H1 (cell line): ENCODE measurements at regions not wholly inside any gene's neighbourhood (a gene's known extent, or its start where the extent isn't known, plus 50 kb on each side); places are given as distances from the start of the nearest gene placed in this dataset.

Experiments used
- CTCF ChIA-PET: fragments of 300-600 bp; sonication (Branson Sonifier 250); formaldehyde crosslinking; loops from one replicate; lab custom pipeline; 2021; ENCODE audit not compliant: partially characterized antibody; lab: Charles Lee
- POLR2A ChIA-PET: fragments of 300-600 bp; sonication (Branson Sonifier 250); formaldehyde crosslinking; loops from one replicate; lab custom pipeline; 2021; ENCODE audit warnings: inconsistent platforms; ENCODE audit not compliant: partially characterized antibody; lab: Charles Lee
- DNase-seq, 2 experiments: peaks; one replicate each; pipeline versions ENCODE4 v3.0.0 to v3.0.0-alpha.2; 2010 to 2022; ENCODE audit warnings: low spot score in 2 of 2, low read depth in 1 of 2, mixed read lengths in 1 of 2
- FAIRE-seq: peaks from 2 replicates; lab custom pipeline; 2011; peaks lifted over from hg19 to GRCh38; lab: Jason Lieb, UNC
- H2AFZ ChIP-seq: 2 replicates; pipeline ENCODE4 v1.8.1; 2012; ENCODE audit warnings: low read length, inconsistent platforms
- H2AK5ac ChIP-seq: 2 replicates; pipeline ENCODE4 v1.6.1; 2013; ENCODE audit warnings: low read depth, low read length
- H2BK120ac ChIP-seq: replicated peaks from 2 replicates; pipeline ENCODE3; 2013; ENCODE audit warnings: low read depth, low read length, inconsistent platforms
- H2BK12ac ChIP-seq: 2 replicates; pipeline ENCODE4 v1.6.1; 2013; ENCODE audit warnings: low read depth, low read length
- H2BK15ac ChIP-seq: 2 replicates; pipeline ENCODE4 v1.6.1; 2013; ENCODE audit warnings: low read length
- H2BK20ac ChIP-seq: 2 replicates; pipeline ENCODE4 v1.6.1; 2013; ENCODE audit warnings: low read length
- H2BK5ac ChIP-seq: 2 replicates; pipeline ENCODE4 v1.6.1; 2013; ENCODE audit warnings: low read depth, low read length
- H3K14ac ChIP-seq: 2 replicates; pipeline ENCODE4 v1.6.1; 2013; ENCODE audit warnings: inconsistent platforms; ENCODE audit not compliant: insufficient read length
- H3K18ac ChIP-seq: 2 replicates; pipeline ENCODE4 v1.6.1; 2013; ENCODE audit warnings: low read length; ENCODE audit errors: extremely low read depth
- H3K23ac ChIP-seq: 2 replicates; pipeline ENCODE4 v1.6.1; 2013; ENCODE audit warnings: inconsistent platforms; ENCODE audit not compliant: insufficient read length
- H3K23me2 ChIP-seq: 2 replicates; pipeline ENCODE4 v1.6.1; 2013; ENCODE audit warnings: low read depth, low read length
- H3K27ac ChIP-seq: 2 replicates; pipeline ENCODE4 v1.6.1; 2011; ENCODE audit warnings: low read depth, low read length, inconsistent platforms
- H3K27me3 ChIP-seq, 4 experiments: replicated peaks in 1 of 4; 1 replicate in 1 of 4; 2 replicates in 3 of 4; pipeline versions ENCODE4 v1.6.1 to v1.8.1; 2011 to 2013; ENCODE audit warnings: low read length in 3 of 4, mild to moderate bottlenecking in 3 of 4, inconsistent platforms in 2 of 4, mixed read lengths in 2 of 4, moderate library complexity in 1 of 4; ENCODE audit not compliant: control insufficient read depth in 3 of 4, insufficient read depth in 3 of 4; ENCODE audit errors: extremely low read depth in 1 of 4
- H3K36me3 ChIP-seq, 4 experiments: 2 replicates each; pipeline versions ENCODE4 v1.6.1 to v1.8.1; 2011 to 2013; ENCODE audit warnings: mild to moderate bottlenecking in 4 of 4, low read length in 3 of 4, moderate library complexity in 2 of 4, control low read depth in 1 of 4, inconsistent platforms in 1 of 4; ENCODE audit not compliant: insufficient read depth in 4 of 4, control insufficient read depth in 2 of 4
- H3K4ac ChIP-seq: replicated peaks from 2 replicates; pipeline ENCODE3; 2013; ENCODE audit warnings: low read length, low read depth, mixed read lengths, inconsistent platforms; ENCODE audit not compliant: insufficient read length
- H3K4me1 ChIP-seq, 4 experiments: replicated peaks in 1 of 4; 1 replicate in 1 of 4; 2 replicates in 3 of 4; pipeline versions ENCODE4 v1.6.1 to v1.8.1; 2011 to 2013; ENCODE audit warnings: low read length in 3 of 4, inconsistent platforms in 2 of 4, mixed read lengths in 1 of 4; ENCODE audit not compliant: insufficient read depth in 4 of 4, control insufficient read depth in 3 of 4
- H3K4me2 ChIP-seq, 2 experiments: 2 replicates each; pipeline versions ENCODE4 v1.6.1 to v1.8.1; 2011 to 2013; ENCODE audit warnings: low read depth in 2 of 2, low read length in 2 of 2, control low read depth in 1 of 2, inconsistent platforms in 1 of 2, mild to moderate bottlenecking in 1 of 2; ENCODE audit not compliant: insufficient read depth in 1 of 2
- H3K4me3 ChIP-seq, 4 experiments: fragments of 200-600, 300-600 bp in 1 of 4; sonication (generic), shearing (Covaris generic), sonication (Bioruptor Twin) in 1 of 4; 2 replicates each; pipeline versions ENCODE4 v1.5.1 to v1.8.1; 2011 to 2016; ENCODE audit warnings: low read length in 4 of 4, low read depth in 3 of 4, control low read depth in 2 of 4, inconsistent platforms in 2 of 4, mild to moderate bottlenecking in 2 of 4, mixed read lengths in 1 of 4, moderate library complexity in 1 of 4; ENCODE audit not compliant: insufficient read depth in 2 of 4; ENCODE audit errors: extremely low read depth in 1 of 4
- H3K56ac ChIP-seq: replicated peaks from 2 replicates; pipeline ENCODE3; 2013; ENCODE audit warnings: low read depth, mild to moderate bottlenecking, mixed read lengths, low read length, inconsistent platforms; ENCODE audit not compliant: insufficient read length
- H3K79me1 ChIP-seq: 2 replicates; pipeline ENCODE4 v1.6.1; 2013; ENCODE audit warnings: low read depth, low read length, control low read depth
- H3K79me2 ChIP-seq, 2 experiments: 2 replicates each; pipeline versions ENCODE4 v1.6.1 to v1.8.1; 2012 to 2013; ENCODE audit warnings: low read length in 2 of 2, mild to moderate bottlenecking in 2 of 2, inconsistent platforms in 1 of 2; ENCODE audit not compliant: insufficient read depth in 2 of 2, control insufficient read depth in 1 of 2
- H3K9ac ChIP-seq, 4 experiments: replicated peaks in 1 of 4; 1 replicate in 1 of 4; 2 replicates in 3 of 4; pipeline versions ENCODE4 v1.6.1 to v1.8.1; 2011 to 2013; ENCODE audit warnings: low read depth in 3 of 4, low read length in 3 of 4, control low read depth in 2 of 4, mild to moderate bottlenecking in 2 of 4, moderate library complexity in 2 of 4, inconsistent platforms in 1 of 4; ENCODE audit errors: extremely low read depth in 1 of 4
- H3K9me3 ChIP-seq, 2 experiments: 2 replicates each; pipeline versions ENCODE4 v1.6.1 to v1.8.1; 2012 to 2013; ENCODE audit warnings: mild to moderate bottlenecking in 2 of 2, moderate library complexity in 2 of 2, control low read depth in 1 of 2, inconsistent platforms in 1 of 2, low read depth in 1 of 2, low read length in 1 of 2, mixed read lengths in 1 of 2; ENCODE audit not compliant: insufficient read depth in 2 of 2
- H4K20me1 ChIP-seq, 2 experiments: replicated peaks in 1 of 2; 2 replicates each; pipeline versions ENCODE3 to v1.8.1; 2011 to 2013; ENCODE audit warnings: inconsistent platforms in 2 of 2, low read length in 2 of 2, mild to moderate bottlenecking in 1 of 2; ENCODE audit not compliant: insufficient read depth in 2 of 2, control insufficient read depth in 1 of 2
- H4K5ac ChIP-seq: 2 replicates; pipeline ENCODE4 v1.6.1; 2013; ENCODE audit warnings: low read length, low read depth, mixed read lengths, inconsistent platforms; ENCODE audit not compliant: insufficient read length
- H4K8ac ChIP-seq: 2 replicates; pipeline ENCODE4 v1.8.0; 2013; ENCODE audit warnings: mild to moderate bottlenecking, moderate library complexity, low read length, inconsistent platforms; ENCODE audit not compliant: insufficient read depth; ENCODE audit errors: extremely low read depth
- H4K91ac ChIP-seq: replicated peaks from 2 replicates; pipeline ENCODE3; 2013; ENCODE audit warnings: low read length, mixed read lengths, inconsistent platforms; ENCODE audit not compliant: insufficient read length
- CBX5 ChIP-seq: fragments of 300-800, 300-1000 bp; sonication (generic); IDR thresholded peaks from 2 replicates; pipeline ENCODE4 v1.7.1; 2016; ENCODE audit warnings: antibody characterized with exemption, low read length, low read depth
- CHD1 ChIP-seq: IDR thresholded peaks from 2 replicates; pipeline ENCODE4 v1.6.1; 2012; ENCODE audit warnings: low read depth, low read length, improper control_type of control experiment
- CHD2 ChIP-seq: IDR thresholded peaks from 2 replicates; pipeline ENCODE4 v1.6.1; 2012; ENCODE audit warnings: low read length, improper control_type of control experiment
- CTCF ChIP-seq, 3 experiments: IDR thresholded peaks; 1 replicate in 2 of 3; 2 replicates in 1 of 3; pipeline versions ENCODE4 v1.5.1 to v1.6.1; 2011; ENCODE audit warnings: low read length in 3 of 3, mild to moderate bottlenecking in 3 of 3, inconsistent platforms in 2 of 3, low read depth in 1 of 3, moderate library complexity in 1 of 3; ENCODE audit not compliant: insufficient read depth in 1 of 3; ENCODE audit errors: control extremely low read depth in 1 of 3
- EGR1 ChIP-seq: IDR thresholded peaks from 2 replicates; pipeline ENCODE4 v1.6.1; 2011; ENCODE audit warnings: low read depth, low read length, borderline replicate concordance
- GTF2F1 ChIP-seq: IDR thresholded peaks from 2 replicates; pipeline ENCODE4 v1.6.1; 2012; ENCODE audit warnings: low read depth, low read length, improper control_type of control experiment, borderline replicate concordance
- JUN ChIP-seq: IDR thresholded peaks from 2 replicates; pipeline ENCODE4 v1.6.1; 2011; ENCODE audit warnings: low read depth, mild to moderate bottlenecking, improper control_type of control experiment, low read length
- POLR2AphosphoS5 ChIP-seq: IDR thresholded peaks from 2 replicates; pipeline ENCODE4 v1.6.1; 2011; ENCODE audit warnings: low read depth, low read length
- RFX5 ChIP-seq: IDR thresholded peaks from 2 replicates; pipeline ENCODE4 v1.6.1; 2011; ENCODE audit warnings: low read depth, low read length, improper control_type of control experiment, borderline replicate concordance
- SRF ChIP-seq: IDR thresholded peaks from 2 replicates; pipeline ENCODE4 v1.6.1; 2011; ENCODE audit warnings: mild to moderate bottlenecking, low read depth, low read length, moderate library complexity
- TCF12 ChIP-seq: IDR thresholded peaks from 2 replicates; pipeline ENCODE4 v1.6.1; 2011; ENCODE audit warnings: low read depth, mild to moderate bottlenecking, low read length
- WGBS, 2 experiments: shearing (Covaris generic) in 1 of 2; methylation state at CpG; one replicate each; pipeline versions ENCODE4 v1.1.6 to v1.1.7; 2013 to 2015; ENCODE audit warnings: low lambda C conversion rate in 2 of 2, mixed read lengths in 2 of 2, inconsistent platforms in 1 of 2, low coverage in 1 of 2, missing lambda C conversion rate in 1 of 2; ENCODE audit not compliant: insufficient replicate concordance in 2 of 2, insufficient coverage in 1 of 2, insufficient read length in 1 of 2; ENCODE audit errors: extremely low coverage in 1 of 2, missing lambda C conversion rate in 1 of 2; 5-methylcytosine and 5-hydroxymethylcytosine counted together

- peak overlapping the region; percentile 56 for H2BK120ac ChIP-seq
- peaks cover 8 to 10% of the 10 kb centered on the region in 2 experiments; a peak in 3 of 4 replicates for H3K9me3 ChIP-seq
- no peak overlapping the region for H2AK5ac ChIP-seq
- TF ChIP-seq TCF12 (no peak), CHD1 (no peak), POLR2AphosphoS5 (no peak), RFX5 (no peak), CBX5 (no peak), GTF2F1 (no peak), CHD2 (no peak), SRF (no peak), JUN (no peak), CTCF (IDR thresholded peaks at IDR 0.05; ENCODE audit: control extremely low read depth in 1 of 3, insufficient read depth in 1 of 3, low read depth in 1 of 3, low read length in 3 of 3) (no peak), EGR1 (no peak)
- no peaks in the 10 kb centered on the region; a peak in 1 of 8 replicates for H3K36me3 ChIP-seq
- no peak overlapping the region for H3K14ac ChIP-seq
- ChIA-PET POLR2A (no interaction called here), CTCF (interaction anchor here (0.7 to 6.0 kb wide), 11 partner anchors 10 to 342 kb away, joined by 3 to 51 read pairs (median 3); no protein-coding TSS in a partner anchor)
- H4K20me1 ChIP-seq = no peaks in the 10 kb centered on the region
- H3K79me1 ChIP-seq = no peaks in the 10 kb centered on the region
- no peaks in the 10 kb centered on the region for H3K23me2 ChIP-seq
- peak overlapping the region; percentile 15 to 16; a peak in 1 of 4 replicates for H3K4me2 ChIP-seq
- no peak overlapping the region for H3K4me3 ChIP-seq
- no peak overlapping the region for H4K8ac ChIP-seq
- no peak overlapping the region for H3K27ac ChIP-seq
- WGBS, 2 experiments = 78% methylated on average over 4 of the region's 4 CpGs; no CpG with 5 or more reads in 1 of the 2 experiments
- H3K4ac ChIP-seq = no peak overlapping the region
- no peak overlapping the region for H3K23ac ChIP-seq
- H3K9ac ChIP-seq = no peak overlapping the region; a peak in 1 of 7 replicates
- H3K4me1 ChIP-seq = peaks cover 10 to 23% (median 20%) of the 10 kb centered on the region in 4 experiments
- no peak overlapping the region for H4K5ac ChIP-seq
- H2BK5ac ChIP-seq = peak overlapping the region; percentile 11; the same call in 1 of the 2 replicates
- no peak overlapping the region for H2AFZ ChIP-seq
- H2BK15ac ChIP-seq = no peak overlapping the region
- H2BK12ac ChIP-seq = peak overlapping the region; percentile 41; the same call in 1 of the 2 replicates
- FAIRE-seq (no peak), DNase-seq (peak in 1 of 2 experiments; percentile 42)
- no peaks in the 10 kb centered on the region; a peak in 2 of 7 replicates for H3K27me3 ChIP-seq
- H2BK20ac ChIP-seq = peak overlapping the region; percentile 87; the same call in 1 of the 2 replicates
- no peak overlapping the region for H3K18ac ChIP-seq
- no peak overlapping the region for H4K91ac ChIP-seq
- H3K56ac ChIP-seq = no peak overlapping the region
- H3K79me2 ChIP-seq = no peaks in the 10 kb centered on the region
Measured at GRCh38 chr18:47558110-47558750, 306.8 kb upstream of the SKOR2 start.
